HG02885 (cell line): ENCODE measurements at regions not wholly inside any gene's neighbourhood (a gene's known extent, or its start where the extent isn't known, plus 50 kb on each side); places are given as distances from the start of the nearest gene placed in this dataset.
"Not testable (repeated sequence)": the region's sequence is repeated elsewhere in the genome, so short reads cannot be mapped to it uniquely, and the experiment has no call there.

Source experiments
- ATAC-seq: cut with Tn5 transposase; IDR thresholded peaks from one replicate; pipeline ENCODE4 v1.9.1; 2021; ENCODE audit warnings: mild to moderate bottlenecking; ENCODE audit not compliant: unreplicated experiment, poor library complexity

DNA sequence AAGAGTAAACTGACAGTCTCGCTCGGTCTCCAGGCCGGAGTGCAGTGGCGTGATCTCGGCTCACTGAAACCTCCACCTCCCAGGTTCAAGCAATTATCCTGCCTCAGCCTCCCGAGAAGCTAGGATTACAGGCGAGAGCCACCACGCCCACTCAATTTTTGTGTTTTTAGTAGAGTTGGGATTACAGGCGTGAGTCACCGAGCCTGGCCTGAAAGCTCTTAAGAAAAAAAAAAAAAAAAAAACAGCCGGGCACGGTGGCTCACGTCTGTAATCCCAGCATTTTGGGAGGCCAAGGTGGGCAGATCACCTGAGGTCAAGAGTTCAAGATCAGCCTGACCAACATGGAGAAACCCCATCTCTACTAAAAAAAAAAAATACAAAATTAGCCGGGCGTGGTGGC lies 55.3 kb upstream of the THOC2 start:
- not testable (repeated sequence) for ATAC-seq

DNA sequence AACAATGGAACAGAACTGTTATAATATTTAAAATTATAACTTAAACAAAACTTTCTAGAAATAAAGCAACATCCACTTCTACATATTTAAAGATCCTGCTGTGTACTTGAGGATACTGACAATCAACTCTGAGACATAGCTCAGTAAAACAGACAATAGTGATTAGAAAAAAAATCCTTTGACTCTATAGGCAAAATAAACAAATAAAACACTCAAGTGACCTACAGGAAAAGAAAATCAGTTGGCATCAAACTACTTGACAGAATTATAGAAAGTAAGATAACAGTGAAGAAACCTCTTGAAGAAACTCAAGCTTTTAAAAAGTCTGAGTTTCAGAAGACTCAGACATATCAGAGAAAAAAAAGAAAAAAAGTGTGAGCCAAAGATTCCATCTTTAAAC lies 55.9 kb upstream of the THOC2 start:
- ATAC-seq, result no peak

DNA sequence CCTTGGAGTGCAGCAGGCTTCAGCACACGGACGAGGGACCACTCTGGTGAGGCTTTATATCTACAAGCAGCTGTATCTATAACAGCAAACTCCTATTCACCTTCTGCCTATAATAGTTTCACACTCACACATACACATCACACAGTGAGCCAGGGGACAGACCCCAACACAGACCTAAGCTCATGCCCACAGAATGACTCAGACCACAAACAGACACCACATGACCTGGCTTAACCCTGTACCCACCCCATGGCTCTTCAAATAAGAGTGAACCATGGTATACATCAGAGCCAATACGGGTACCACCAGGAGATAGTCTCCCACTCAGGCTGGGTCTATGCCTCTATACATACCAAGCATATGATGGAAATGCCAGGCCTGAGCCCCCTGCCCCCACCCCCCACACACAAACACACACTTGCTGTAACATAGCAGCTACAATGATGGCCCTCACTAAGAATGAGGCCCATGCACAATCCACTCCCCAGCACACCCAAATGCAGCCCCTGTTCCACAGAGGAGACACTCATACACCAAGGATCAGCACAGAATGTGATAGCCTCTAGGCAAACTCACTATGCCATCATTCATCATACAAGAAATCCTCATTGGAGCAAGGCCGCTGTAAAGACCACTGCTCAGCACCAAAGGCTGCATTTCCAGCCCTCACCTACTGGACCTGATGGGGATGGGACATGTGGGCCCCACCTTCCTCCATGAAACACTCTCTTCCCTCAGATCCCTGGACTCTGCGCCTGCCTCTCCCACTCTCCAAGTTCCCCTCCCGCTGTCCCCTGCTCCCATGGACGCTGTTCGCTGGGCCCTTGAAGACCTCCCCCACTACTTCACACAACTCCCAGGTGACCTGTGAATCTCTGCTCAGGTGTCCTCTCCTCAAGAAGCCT lies 62.1 kb upstream of the XIAP start:
- no peak for ATAC-seq

DNA sequence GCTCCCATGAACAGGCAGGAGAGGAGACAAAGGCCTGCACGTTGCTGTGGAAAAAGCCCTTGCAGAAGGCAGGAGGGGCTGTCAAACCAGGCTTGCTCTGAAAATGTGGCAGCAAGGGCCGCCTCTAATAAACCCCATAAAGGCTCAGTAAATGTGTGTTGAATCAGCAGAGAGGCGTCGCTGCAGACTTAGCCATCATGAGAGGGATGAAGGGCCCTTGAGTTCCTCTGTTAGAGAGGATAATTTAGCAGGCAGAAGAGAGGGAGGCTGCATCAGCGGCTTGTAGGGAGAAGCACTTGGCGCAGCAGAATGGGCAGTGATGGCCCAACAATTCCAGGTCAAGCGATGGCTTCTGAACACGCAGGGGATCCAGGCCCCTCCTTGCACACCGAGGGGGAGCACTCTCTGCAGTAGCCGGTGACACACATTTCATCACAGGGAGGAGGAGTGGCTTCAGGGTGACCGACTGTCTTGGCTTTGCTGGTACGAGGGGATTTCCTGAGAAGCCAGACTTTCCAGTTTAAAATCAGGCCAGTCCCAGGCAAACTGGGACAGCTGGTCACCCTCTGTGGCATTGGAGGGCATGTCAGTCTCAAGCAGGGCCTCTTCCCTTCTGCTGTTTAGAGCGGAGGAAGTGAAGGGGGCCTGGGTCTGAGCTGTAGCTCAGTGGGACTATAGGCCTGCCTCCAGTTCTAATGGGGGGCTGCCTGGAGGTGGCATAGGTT lies 61.0 kb upstream of the XIAP start:
- not testable (repeated sequence) for ATAC-seq

DNA sequence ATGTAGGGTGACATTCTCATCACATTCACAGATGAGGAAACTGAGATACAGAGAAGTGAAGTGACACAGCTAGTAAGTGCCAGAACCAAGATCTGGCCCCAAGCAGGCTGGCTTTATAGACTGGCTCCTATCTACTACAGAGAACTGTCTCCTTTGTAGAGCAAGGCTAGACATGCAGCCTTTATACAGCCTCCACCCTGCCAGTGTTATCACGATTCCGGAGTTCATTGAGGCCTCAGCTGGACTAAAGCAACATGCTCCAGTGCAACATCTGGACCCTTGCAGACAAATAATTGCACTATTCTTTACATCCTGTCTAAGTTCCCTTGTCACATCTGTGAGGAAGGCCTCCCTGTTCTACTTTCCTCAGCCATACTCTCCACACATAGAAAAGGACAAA lies 58.0 kb upstream of the XIAP start:
- ATAC-seq, result no peak

DNA sequence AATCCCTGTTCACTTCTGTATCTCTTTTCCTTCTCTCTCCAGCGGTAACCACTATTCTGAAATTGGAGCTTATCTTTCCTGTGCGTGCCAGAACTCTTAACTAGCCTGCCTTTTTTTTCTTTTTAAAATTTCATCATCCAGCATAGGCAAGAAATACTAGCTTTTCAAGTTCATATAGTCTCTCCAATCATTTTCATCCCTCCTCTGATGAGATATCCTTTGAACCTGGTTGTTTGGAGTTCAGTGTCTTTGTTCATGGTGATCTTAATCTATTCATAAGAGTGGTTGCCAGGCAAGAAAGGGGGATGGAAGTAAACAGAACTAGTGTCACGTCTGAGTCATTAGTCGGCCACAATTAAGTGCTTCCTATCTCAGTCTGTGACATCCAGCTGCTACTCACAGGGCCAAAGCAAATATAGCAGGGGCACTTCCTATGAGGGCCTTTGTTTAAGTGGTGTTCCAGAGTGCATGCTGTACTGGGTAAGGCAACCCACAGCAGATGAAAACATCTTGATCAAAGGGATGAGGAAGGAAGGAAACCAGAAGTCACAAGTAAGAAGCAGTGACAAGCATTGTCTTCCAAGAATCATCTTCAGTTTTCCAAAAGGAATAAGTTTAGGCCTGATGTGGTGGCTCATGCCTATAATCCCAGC lies 56.4 kb upstream of the XIAP start:
- peak; percentile 58 for ATAC-seq

DNA sequence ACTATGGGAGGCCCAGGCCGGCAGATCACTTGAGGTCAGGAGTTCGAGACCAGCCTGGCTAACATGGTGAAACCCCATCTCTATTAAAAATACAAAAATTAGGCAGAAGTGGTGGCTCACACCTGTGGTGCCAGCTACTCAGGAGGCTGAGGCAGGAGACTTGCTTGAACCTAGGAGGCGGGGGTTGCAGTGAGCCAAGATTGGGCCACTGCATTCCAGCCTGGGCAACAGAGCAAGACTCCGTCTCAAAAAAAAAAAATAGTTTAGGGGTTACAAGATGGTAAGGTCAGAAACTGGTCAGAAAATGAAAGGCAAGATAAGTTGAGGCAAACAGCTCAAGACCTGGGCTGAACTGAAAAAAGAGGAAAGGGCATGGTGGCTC lies 55.9 kb upstream of the XIAP start:
- not testable (repeated sequence) for ATAC-seq

DNA sequence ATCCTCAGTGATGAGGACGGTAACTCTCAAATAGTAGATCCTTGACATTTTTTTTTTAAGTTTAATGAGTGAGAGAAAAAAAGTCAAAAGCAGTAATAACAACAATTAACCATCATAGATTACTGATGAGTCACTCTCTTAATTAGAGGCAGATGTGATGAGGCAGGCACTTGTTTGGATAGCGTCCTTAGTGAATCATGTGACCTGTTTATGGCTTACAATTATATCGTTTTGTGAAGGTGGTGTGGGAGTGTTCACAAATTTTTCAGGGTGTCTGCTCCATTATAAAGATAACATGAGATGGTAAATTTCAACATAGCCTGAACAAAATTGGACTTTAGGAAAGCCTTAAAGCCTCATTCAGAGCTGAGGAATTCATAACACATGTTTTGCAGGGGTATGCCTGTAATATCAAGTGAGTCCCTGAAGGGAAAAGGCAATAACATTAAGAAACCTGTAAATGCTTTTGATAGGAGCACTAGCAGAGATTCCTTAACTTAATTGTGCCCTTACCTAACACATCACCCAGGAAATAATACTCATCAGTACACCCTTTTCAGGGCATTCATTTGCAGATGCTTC lies 51.9 kb upstream of the XIAP start:
- no peak for ATAC-seq

DNA sequence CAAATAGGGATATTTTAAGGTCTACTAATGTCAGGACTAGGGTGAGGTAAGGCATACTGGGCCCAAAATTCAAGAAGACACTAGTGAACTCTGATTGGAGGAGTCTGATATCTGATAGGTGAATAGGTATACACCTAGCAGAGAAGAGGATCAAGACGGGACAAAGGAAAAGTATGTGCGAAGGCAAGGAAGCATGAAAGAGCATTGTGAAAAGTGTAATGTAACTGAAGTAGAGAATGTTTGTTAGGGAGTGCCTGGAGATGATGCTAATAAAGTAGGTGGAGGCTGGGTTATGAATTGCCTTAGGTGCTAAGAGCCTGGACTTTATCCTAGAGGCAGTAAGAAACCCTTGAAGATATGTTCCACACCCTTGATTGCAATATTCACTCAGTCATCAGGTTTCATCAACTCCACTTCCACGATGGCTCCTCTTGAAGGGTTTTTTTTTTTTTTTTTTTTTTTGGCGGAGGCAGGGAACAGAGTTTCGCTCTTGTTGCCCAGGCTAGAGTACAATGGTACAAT lies 49.9 kb upstream of the XIAP start:
- ATAC-seq, result no peak
